HL-60 (cell line): ENCODE measurements at regions not wholly inside any gene's neighbourhood (a gene's known extent, or its start where the extent isn't known, plus 50 kb on each side); places are given as distances from the start of the nearest gene placed in this dataset.

Experiments
- CTCF ChIP-seq: IDR thresholded peaks from one replicate; pipeline ENCODE4 v1.5.1; 2011; ENCODE audit warnings: low read length, control low read depth, inconsistent platforms; ENCODE audit not compliant: insufficient read depth
- GABPA ChIP-seq: IDR thresholded peaks from 2 replicates; pipeline ENCODE4 v1.6.1; 2012; ENCODE audit warnings: low read depth
- POLR2AphosphoS5 ChIP-seq: IDR thresholded peaks from 2 replicates; pipeline ENCODE4 v1.6.1; 2012; ENCODE audit warnings: low read depth
- REST ChIP-seq: IDR thresholded peaks from 2 replicates; pipeline ENCODE4 v1.6.1; 2012; ENCODE audit warnings: low read depth; ENCODE audit not compliant: insufficient replicate concordance
- SPI1 ChIP-seq: IDR thresholded peaks from 2 replicates; pipeline ENCODE4 v1.6.1; 2012; ENCODE audit warnings: low read depth, mild to moderate bottlenecking, borderline replicate concordance

GRCh38 chr7:83878614-83879013 is 229.7 kb upstream of the SEMA3E start:
- no peak for TF ChIP-seq GABPA
- no peak for TF ChIP-seq POLR2AphosphoS5
- TF ChIP-seq CTCF = no peak
- no peak for TF ChIP-seq REST
- TF ChIP-seq SPI1 = no peak
